NCI-H460 (cell line): ENCODE measurements at regions not wholly inside any gene's neighbourhood (a gene's known extent, or its start where the extent isn't known, plus 50 kb on each side); places are given as distances from the start of the nearest gene placed in this dataset.
"Not testable (repeated sequence)": the region's sequence is repeated elsewhere in the genome, so short reads cannot be mapped to it uniquely, and the experiment has no call there.

Experiments
- DNase-seq: peaks from one replicate; pipeline ENCODE4 v3.0.0-alpha.2; 2016; ENCODE audit warnings: low read depth; ENCODE audit errors: extremely low read depth

DNA sequence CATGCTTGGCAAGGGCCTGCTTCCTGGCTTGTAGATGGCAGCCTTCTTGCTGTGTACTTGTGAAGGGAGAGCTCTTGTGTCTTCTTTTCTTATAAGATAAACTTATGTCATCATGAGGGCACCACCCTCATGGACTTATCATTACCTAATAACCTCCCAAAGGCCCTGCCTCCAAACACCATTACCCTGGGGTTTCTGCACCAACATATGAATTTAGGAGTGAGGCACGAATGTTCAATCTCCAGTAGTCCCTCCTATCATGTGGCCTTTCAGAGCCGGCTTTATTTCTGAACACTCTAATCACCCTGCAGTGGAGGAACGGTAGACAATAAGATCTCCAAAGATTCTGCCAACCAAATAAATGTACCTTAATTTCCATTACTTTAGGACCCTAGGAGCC, 144.3 kb downstream of the ABCC12 start:
- DNase-seq, result no peak

DNA sequence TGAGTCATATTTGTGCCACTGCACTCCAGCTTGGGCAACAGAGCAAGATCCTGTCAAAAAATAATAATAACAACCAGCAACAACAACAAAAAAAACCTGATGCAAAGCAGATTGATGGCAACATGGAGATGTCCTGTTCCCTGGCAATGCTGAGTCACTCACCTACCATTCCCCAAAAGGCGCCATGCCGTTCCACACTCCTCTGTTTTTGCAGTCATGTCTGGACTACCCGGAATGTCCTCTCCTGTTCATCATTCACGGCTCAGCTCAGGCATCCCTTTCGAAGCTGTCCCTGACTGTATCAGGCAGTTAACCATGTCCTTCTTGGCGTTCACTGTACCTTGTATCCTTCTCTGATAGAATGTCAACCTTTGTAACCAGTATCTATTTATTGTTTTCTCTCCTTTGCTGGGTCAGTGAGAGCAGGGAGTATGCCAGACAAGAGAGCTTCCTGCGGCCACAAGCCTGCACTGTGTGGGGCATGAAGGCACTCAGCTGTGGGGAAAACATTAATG, 147.7 kb downstream of the ABCC12 start:
- no peak for DNase-seq

DNA sequence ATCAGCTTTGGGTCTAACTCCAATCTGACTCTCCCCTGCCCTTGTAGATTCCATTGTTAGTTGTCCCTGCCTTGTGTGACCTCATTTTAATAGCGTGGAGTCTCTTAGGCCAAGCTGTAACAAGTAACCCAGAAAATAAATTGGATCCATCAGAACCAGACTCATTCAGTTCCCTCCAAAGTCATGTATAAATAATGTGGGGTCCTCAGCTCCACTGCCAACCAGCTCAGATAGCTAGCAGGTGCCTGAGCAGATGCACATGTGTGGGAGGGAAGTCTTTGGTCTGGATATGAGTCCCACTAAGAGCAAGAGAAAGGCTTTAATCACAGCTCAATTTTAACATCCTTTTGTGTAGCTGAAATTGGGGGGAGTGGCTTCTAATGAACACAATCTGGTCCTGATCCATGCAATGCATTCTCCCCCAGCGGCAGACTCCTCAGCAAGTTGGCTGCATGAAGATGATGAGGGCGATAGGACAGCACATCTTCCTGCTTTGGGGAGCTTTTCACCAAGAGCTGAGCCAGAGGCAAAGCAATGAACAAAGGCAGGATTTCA, 151.6 kb downstream of the ABCC12 start:
- DNase-seq, result no peak

DNA sequence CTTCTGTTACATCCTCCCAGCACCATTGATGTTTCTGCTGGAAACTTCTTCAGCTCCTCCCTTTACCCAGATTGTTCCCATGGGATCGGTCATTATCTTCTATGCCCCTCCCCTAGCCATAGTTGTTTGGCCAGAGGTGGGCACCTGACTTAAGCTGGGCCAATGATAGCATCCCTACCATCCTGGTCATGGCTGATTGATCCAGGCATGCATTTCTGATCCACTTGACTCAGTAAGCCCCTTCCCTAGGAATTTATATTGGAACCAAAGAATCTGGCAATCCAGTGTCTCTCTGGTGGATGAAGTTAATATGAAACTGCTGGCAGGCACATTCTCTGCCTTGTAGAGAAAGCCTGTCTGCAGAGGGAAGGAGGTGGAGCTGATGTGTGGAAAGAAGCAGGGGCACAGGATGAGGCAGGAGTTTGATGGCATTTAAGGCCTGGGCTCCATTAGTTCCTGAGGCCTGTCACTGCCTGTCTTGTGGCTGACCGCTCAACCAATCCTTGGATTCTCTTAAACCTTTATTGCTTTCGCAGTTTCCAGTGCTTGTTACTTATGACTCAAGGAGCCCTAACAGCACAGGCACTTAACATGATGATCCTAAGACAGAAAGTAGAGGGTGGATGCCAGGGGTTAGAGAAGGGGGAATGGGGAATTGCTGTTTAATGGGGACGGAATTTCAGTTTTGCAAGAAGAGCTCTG, 152.4 kb downstream of the ABCC12 start:
- no peak for DNase-seq

DNA sequence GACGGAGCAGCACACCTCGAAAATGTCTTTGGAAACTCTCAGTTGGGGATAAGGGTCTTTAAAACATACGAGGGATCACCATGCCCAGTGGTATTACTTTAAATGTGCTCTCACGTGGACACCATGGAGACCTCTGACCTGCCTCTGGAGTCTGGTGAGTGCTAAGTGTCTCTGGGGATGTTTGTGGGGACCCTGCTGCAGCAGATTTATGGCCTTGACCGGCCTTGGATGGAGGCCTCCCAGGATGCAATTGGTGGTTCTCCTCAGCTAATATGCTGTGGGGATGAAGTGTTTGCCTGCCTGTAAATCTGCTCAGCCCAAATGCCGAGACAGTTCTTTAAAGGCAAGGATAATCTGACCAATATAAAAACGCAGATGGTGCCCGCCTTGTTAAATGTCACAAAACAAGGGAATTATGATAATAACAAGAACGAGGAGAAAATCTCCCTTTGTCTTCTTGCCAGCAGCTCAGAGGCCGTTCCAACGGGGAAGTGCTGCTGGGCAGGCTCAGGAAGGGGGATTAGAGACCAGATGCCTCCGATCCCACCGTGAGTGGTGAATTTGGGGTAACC, 154.4 kb downstream of the ABCC12 start:
- no peak for DNase-seq

DNA sequence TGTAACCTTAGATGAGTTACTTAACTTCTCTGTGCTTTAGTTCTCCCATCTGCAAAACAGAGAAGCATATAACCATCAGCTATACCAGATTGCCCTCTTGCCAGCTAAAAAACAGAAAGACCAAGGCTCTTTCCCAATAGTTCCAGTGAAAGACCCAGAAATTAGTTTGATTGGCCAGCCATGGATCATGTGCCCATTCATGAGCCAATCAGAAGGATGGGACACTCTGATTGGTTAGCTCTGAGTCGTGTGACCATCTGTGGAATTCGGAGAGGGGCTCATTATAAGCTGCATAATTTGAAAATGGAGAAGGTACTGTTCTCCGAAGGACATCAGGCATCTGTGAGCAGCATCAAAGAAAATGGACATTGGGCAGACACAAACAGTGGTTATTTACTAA, 155.2 kb downstream of the ABCC12 start:
- DNase-seq, result no peak

DNA sequence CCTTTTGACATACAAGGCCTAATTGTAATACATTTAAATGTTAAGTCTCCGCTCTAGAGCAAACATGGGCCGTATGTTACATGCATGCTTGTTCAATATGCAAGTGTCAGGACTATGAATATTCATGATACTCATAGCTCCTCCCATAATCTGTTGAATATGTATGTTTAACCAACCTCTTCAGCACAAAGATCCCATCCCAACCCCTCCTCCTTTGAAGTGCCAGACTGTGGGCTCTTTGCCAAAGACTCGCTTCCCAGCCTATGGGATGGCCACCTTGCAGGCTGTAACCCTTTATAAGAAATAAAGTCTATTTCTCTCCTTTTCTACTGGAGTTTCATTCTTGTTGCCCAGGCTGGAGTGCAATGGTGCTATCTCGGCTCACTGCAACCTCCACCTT, 156.2 kb downstream of the ABCC12 start:
- DNase-seq, result no peak

DNA sequence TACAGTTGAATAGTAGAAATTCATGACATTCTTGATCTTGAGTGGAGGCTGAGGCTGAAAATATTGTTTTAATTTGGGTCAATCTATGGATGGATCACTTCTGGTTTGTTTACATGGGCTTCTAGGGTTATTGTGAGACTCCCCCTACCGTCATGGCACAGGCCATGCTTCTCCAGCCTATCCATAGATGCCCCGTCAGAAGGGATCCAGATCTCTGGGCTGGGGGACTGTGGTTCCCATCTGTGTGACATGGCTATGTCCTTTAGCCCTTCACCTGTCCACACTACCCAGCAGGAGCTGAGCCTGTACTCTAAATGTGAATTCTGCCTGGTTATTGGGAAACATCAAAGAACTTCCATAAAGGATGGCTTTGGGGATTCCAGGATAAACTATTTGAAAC, 160.4 kb downstream of the ABCC12 start:
- no peak for DNase-seq

DNA sequence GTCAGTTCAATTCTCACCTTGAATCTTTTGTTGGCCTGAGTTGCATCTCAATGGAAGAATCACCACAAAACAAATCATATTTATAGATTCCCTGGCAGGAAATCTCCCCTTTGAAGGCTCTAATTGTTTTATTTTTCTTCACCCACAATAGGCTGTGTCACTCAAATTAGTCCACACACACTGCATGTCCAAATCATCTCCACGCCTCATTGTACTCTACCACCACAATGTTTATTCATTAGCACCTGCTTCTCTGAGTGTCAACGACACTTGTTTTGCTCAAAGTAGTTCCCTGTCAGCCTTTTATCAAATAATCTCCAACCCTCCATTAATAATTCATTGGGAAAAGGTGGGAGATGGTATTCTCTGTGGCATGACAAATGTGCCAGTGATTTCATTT, 164.3 kb downstream of the ABCC12 start:
- no peak for DNase-seq

DNA sequence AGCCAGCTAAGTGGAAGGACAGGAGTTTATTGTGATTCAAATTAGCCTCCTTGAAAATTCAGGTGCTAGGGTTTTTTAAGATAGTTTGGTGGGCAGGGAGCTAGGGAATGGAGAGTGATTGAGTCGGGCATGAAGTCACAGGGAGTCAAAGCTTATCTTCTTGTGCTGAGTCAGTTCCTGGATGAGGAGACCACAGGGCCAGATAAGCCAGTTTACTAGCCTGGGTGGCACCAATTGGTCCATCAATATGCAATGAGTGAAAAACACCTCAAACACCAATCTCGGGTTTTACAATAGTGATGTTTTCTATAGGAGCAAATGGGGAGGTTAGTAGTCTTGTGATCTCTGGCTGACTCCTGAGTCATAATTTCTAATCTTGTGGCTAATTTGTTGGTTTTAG, 165.1 kb downstream of the ABCC12 start:
- no peak for DNase-seq

DNA sequence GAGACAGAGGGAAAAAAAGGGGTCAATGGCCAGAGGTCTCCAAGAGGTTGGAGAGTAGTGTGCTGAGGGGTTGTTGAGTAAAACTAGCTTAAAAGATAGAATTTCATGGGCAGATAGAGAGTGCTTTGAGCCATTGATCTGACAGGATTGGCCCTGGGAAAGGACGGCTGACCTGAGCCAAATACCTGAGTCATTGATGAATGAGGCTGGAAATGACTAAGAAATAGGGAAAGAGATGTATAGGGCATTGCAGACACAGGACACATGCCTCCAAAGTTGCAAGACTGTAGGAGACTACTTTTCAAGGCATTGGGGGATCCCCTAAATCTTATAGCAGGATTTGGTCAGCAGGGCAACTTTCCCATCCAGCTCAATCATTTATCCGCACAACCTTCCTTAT, 168.7 kb downstream of the ABCC12 start:
- no peak for DNase-seq

DNA sequence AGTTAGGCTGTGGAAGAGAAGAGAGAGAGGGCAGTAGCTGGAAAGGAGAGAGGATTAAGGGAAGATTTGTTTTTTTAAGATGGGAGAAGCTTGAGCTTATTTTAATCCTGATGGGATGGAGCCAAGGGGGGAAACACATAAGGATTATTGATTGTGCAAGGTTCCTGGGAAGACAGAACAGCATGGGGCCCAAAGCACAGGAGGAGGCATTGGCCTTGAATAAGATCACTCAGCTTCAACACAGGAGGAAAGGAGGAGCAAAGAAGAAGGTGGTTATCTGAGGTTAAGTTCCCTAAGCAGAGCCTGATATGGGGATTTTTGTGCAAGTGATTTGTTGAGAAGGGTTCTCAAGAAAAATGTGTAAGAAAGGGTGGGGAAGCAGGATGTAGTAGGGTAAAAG, 169.8 kb downstream of the ABCC12 start:
- no peak for DNase-seq

DNA sequence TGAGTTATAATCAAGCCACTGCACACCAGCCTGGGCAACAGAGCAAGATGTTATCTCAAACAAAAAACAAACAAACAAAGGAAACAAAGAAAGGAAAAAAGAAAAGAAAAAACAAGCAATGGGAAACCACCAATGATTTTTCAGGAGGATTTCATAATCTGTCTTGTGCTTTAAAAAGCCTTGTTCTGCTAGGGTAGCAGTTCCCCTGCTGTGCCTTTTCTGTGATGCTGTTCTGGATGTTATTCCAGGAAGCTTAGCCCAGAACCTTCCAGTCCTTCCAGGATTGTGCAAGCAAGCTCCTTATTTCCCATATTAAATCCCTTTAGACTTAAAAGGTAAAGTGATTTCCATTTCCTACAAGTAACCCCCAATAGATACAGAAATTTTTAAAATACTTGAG, 171.1 kb downstream of the ABCC12 start:
- DNase-seq, result no peak

DNA sequence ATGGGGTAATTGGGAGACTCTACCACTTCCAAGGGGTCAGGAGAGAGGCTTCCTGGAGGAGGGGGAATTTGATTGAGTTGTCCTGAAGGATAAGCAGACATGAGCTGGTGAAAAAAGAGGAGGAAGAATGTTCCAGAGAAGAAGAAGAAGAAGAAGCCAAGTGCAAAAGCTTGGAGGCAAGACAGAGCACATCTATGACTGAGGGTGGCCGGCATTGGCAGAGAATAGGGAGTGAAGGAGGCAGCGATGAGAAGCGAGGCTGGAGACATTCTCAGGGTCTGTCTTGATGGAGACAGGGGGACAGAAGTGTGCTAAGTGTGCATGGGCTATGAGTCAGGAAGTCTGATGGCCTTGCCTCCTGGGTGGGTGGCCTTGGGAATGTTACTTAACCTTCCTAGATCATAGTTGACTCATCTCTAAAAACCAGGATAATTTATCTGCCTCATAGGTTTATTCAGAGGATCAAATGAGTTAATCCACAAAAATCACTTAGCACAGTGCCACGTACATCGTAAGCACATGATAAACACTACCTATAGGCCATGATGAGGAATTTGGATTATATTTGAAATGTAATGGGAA, 171.7 kb downstream of the ABCC12 start:
- DNase-seq, result no peak

DNA sequence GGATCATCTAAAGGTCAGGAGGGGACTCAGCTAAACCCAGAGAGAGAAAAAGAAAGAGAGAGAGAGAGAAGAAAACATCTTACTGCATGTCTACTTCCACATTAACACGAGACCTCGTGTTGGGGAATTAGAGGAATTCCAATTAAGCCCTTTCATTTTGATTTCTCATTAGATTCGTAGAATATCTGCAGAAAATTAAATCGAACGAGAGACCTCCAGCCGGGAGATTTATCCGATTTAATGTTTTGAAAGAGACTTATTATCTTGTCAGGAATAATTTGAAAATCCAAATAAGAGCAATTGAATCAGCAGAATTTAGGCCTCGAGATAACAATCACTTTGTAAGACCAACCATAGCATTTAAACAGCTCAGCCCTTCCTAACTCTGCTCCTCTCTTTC, 175.6 kb downstream of the ABCC12 start:
- DNase-seq, result no peak

DNA sequence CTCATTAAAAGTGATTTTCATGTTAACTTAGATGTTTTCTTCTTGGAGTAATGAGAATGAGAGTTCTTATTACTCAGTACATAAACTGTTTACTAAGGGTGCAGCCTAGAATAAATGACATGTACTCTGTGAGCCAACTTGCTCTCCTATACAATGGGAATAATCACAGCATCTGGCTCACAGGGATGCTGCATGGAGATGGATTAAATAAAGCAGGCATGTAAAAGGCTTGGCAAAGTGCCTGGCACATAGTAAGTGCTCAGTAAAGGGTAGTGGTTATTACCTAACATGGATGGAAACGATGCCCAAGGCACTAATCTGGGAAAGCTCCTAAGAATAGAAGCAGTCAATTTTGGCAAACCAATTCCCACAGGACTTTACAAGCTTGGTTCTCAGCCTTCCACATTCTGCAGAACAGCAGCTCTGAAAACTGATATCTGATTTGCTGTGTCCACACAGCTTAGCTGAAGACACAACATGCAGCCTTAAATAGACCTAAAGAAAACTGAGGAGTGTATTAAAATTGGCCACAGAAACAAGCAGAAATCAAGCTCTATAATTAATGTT, 176.1 kb downstream of the ABCC12 start:
- DNase-seq, result no peak

DNA sequence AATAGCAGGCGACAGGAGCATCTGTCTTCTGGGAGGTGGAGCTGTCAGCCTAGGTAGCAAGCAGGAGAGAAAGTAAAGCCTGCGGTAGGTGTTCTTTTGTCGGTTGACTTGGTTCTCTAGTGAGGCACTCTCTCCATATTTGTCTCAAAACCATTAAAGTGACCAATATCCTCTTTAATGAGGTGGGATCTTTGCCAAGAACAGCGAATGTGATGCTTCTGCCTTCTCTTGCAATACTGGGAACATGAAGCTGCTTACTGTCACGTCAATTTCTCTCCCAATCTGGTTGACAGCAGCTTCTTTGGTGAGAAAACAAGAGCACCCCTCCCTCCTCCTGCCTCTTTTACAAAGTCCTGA, 176.7 kb downstream of the ABCC12 start:
- no peak for DNase-seq

DNA sequence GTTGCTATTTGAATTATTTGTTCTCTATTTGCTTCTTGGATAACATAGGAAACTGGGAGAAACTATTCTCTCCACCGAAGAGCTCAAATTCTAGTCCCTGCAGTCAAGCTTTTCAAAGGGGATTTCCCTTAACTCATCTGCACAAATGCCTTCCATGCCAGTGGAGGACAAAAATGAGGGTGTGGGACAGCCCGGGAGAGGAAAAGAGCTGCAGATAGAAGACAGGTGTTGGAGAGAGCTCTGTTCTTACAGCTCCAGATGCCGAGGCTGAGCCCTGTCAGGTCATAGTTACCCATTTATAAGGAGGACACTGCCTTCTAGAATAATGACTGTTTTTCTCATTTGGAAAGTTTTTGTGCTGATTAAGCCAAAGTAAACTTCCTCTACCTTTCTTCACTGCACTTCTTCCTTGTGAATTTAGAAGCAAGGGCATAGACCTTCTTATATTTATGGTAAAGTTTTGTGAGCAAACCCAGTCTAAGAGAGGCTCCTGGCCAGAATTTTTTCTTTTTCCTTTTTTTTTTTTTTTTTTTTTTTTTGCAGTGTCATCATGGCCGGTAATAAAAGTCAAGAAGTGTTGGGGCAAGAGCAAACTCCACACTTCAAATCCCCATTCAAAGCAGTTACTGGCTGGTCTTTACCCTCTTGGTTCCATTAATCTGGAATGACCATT, 177.2 kb downstream of the ABCC12 start:
- DNase-seq, result no peak

DNA sequence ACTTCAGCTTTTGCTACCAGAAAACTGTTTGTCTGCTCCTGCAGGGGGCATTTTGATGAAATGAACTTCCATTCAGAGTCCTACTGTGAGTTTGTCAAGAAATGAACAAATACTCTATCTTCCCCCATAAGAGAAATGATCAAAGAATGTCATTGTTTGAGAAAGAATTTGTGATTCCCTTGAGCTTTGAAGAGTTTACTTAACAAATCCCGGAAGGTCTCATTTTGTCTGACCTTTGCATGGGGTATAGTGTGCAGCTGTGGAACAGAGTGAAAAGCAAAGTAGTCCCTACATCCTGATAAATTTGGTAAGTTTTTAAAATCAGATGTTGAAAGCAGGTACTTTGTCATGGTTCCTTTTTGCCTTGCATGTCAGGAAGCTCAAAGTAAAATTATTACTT, 178.0 kb downstream of the ABCC12 start:
- DNase-seq, result no peak

DNA sequence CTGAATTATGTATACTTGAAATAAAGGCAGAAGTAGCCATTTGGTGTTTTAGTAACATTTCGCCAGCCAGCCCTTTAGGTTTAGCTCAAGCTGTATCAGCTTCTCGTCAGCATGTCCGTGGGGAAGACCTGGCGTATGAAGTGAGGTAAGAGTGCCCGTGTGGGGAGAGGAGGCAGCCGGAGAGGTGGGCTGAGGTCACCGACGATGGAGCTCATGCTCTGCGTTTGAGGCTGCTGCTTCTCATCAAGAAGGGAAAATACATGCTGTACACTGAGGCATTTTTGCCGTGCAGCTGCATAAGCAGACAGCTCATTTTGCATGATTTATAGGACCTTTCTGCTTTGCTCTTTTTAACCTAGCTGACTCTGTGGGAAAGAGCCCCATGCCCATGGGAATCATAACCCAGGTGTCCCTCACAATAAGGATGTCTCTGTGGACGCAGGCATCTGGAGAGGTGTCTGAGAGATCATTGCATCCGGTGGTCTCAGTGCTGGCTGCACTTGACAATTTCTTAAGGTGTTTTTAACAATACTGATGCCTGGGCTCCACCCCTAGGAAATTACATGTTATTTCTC, 179.1 kb downstream of the ABCC12 start:
- no peak for DNase-seq

DNA sequence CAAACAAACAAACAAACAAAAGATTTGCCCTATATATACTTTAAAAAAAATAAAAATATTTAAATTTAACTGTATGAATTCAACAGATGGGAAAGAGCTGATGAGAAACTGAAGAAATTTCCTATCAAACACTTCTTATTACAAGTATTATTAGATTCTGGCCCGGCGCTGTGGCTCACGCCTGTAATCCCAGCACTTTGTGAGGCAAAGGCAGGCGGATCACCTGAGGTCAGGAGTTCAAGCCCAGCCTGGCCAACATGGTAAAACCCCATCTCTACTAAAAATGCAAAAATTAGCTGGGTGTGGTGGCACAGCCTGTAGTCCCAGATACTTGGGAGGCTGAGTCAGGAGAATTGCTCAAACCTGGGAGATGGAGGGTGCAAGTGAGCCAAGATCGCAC, 180.8 kb downstream of the ABCC12 start:
- DNase-seq, result not testable (repeated sequence)
